Right lobe of liver (tissue), 6 donors: ENCODE measurements at regions not wholly inside any gene's neighbourhood (a gene's known extent, or its start where the extent isn't known, plus 50 kb on each side); places are given as distances from the start of the nearest gene placed in this dataset.

Experiments used
- ATAC-seq, 4 donors: fragments of 200-7000 bp; cut with Tn5 transposase; one replicate each; pipeline ENCODE4 v1.9.1; 2020; ENCODE audit warnings: mild to moderate bottlenecking in 4 of 4, moderate library complexity in 4 of 4
- DNase-seq, 3 donors: peaks; one replicate each; pipeline ENCODE4 v3.0.0-alpha.2; 2020
- H3K27ac ChIP-seq, 3 donors: fragments of 200-600 bp; one replicate each; pipeline ENCODE4 v1.8.0; 2022
- H3K27me3 ChIP-seq, 2 donors: fragments of 200-600 bp; one replicate each; pipeline ENCODE4 v1.8.0; 2022
- H3K36me3 ChIP-seq, 4 donors: fragments of 200-600 bp; sonication (generic) in 1 of 4; one replicate each; pipeline versions ENCODE4 v1.5.1 to v1.8.0; 2017 to 2022; ENCODE audit warnings: control low read depth in 1 of 4
- H3K4me1 ChIP-seq, 4 donors: fragments of 200-600 bp; sonication (generic) in 1 of 4; one replicate each; pipeline versions ENCODE4 v1.5.1 to v1.8.0; 2017 to 2022; ENCODE audit warnings: control low read depth in 1 of 4
- H3K4me3 ChIP-seq, 3 donors: fragments of 200-600 bp; one replicate each; pipeline ENCODE4 v1.8.0; 2022
- H3K9me3 ChIP-seq, 4 donors: fragments of 200-600 bp; sonication (generic) in 1 of 4; one replicate each; pipeline versions ENCODE4 v1.5.1 to v1.8.0; 2017 to 2022; ENCODE audit warnings: control low read depth in 1 of 4
- CTCF ChIP-seq, 4 donors: fragments of 200-600 bp in 3 of 4; fragments of 450-650 bp in 1 of 4; IDR thresholded peaks; one replicate each; pipeline versions ENCODE4 v1.5.1 to v1.8.0; 2016 to 2022; ENCODE audit warnings: antibody characterized with exemption in 4 of 4, mild to moderate bottlenecking in 2 of 4
- POLR2A ChIP-seq: fragments of 450-650 bp; IDR thresholded peaks from one replicate; pipeline ENCODE4 v1.6.1; 2017; ENCODE audit warnings: antibody characterized with exemption, mild to moderate bottlenecking
- WGBS: methylation state at CpG from one replicate; pipeline ENCODE4 v1.1.6; 2018; ENCODE audit warnings: low coverage, low lambda C conversion rate; ENCODE audit not compliant: insufficient coverage; ENCODE audit errors: missing lambda C conversion rate; 5-methylcytosine and 5-hydroxymethylcytosine counted together
- intact Hi-C, 2 donors: fragments of 100-400 bp; cut with DNase I; formaldehyde crosslinking; loops; one replicate each; pipeline versions ENCODE4 v1.11.2 to v1.14.1; 2022
- donor health status: DM: no; HTN: yes; CAD: no.
- donor health status: DM: no; HTN: no; CAD: no.
- donor health status: DM: no; HTN: no; CAD: no.
- donor health status: DM: no; HTN: yes; CAD: no.
- donor health status: DM: no; HTN: yes; CAD: no.

- Histone ChIP-seq H3K9me3 (no peaks in the 10 kb centered on the region), H3K4me1 (peaks cover 0 to 4% (median 0%) of the 10 kb centered on the region in 4 donors), H3K36me3 (no peaks in the 10 kb centered on the region), H3K27me3 (no peaks in the 10 kb centered on the region), H3K27ac (no peak overlapping the region), H3K4me3 (no peak overlapping the region)
- TF ChIP-seq CTCF (IDR thresholded peaks at IDR 0.05) (no peak), POLR2A (no peak)
- no peak for ATAC-seq
- no peak for DNase-seq
- intact Hi-C loops, result no loop called here
- WGBS, result 76% methylated on average over 14 of the region's 30 CpGs
Observed at GRCh38 chr2:105526000-105526925, 127.4 kb upstream of the FHL2 start.

DNA sequence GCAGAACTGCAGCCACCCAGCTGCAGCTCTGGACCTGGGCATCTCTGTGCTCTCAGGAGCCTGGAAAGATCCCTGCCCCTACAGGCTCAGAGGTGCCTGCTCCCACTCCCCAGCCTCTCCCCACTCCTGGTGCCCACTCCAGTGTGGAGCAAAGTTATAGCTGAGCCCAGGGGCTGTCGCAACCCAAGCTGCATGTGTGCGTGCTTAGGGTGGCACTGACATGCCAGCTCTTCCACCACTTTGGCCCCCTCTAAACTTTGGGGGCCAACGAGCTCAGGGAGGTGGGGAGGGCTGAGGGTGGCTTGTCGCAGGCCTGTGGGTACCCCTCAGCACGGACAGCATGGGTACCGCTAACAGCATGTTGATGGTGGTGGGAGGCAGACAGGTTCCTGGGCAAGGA lies 126.3 kb upstream of the FHL2 start:
- peak in 1 of 4 donors; percentile 31 for ATAC-seq

GRCh38 chr2:105522645-105523044 lies 123.8 kb upstream of the FHL2 start:
- H3K4me3 ChIP-seq, result no peak overlapping the region
- peak; percentile 35 to 70 (median 61) for ATAC-seq
- no peaks in the 10 kb centered on the region for H3K27me3 ChIP-seq
- H3K27ac ChIP-seq, result no peak overlapping the region
- peaks cover 0 to 7% (median 3%) of the 10 kb centered on the region in 4 donors for H3K4me1 ChIP-seq
- 30% methylated on average over 4 of the region's 4 CpGs for WGBS
- TF ChIP-seq POLR2A, result no peak
- TF ChIP-seq CTCF (IDR thresholded peaks at IDR 0.05), result no peak
- no peaks in the 10 kb centered on the region for H3K36me3 ChIP-seq
- no peaks in the 10 kb centered on the region for H3K9me3 ChIP-seq
- intact Hi-C loops, result loop anchor here in 1 of 2 donors (5.0 kb wide), 1 partner anchor 150 kb away; no protein-coding TSS in a partner anchor
- DNase-seq, result peak; percentile 65 to 74 (median 71)

More for the DNA sequence above, 126.3 kb upstream of the FHL2 start:
- Histone ChIP-seq H3K4me1 (peaks cover 0 to 4% (median 0%) of the 10 kb centered on the region in 4 donors), H3K9me3 (no peaks in the 10 kb centered on the region), H3K27ac (no peak overlapping the region), H3K27me3 (no peaks in the 10 kb centered on the region), H3K36me3 (no peaks in the 10 kb centered on the region), H3K4me3 (no peak overlapping the region)
- intact Hi-C loops, result no loop called here
- DNase-seq, result no peak
- no CpG with 5 or more reads among the region's 6 CpGs for WGBS
- no peak for TF ChIP-seq CTCF (IDR thresholded peaks at IDR 0.05)
- no peak for TF ChIP-seq POLR2A

GRCh38 chr2:105521616-105522015 lies 122.8 kb upstream of the FHL2 start:
- ATAC-seq (no peak), DNase-seq (no peak)
- Histone ChIP-seq H3K27ac (no peak overlapping the region), H3K9me3 (no peaks in the 10 kb centered on the region), H3K36me3 (no peaks in the 10 kb centered on the region), H3K4me1 (peaks cover 0 to 18% (median 8%) of the 10 kb centered on the region in 4 donors), H3K4me3 (no peak overlapping the region), H3K27me3 (no peaks in the 10 kb centered on the region)
- WGBS, result 56% methylated on average over 5 of the region's 6 CpGs
- intact Hi-C loops, result loop anchor here in 1 of 2 donors (5.0 kb wide), 1 partner anchor 149 kb away; no protein-coding TSS in a partner anchor
- TF ChIP-seq CTCF (IDR thresholded peaks at IDR 0.05) (no peak), POLR2A (no peak)
